ENCODE measurements at regions not wholly inside any gene's neighbourhood (a gene's known extent, or its start where the extent isn't known, plus 50 kb on each side); places are given as distances from the start of the nearest gene placed in this dataset.
A peak's percentile ranks its signal among the peaks of the same experiment; 100 is the strongest.

DNA sequence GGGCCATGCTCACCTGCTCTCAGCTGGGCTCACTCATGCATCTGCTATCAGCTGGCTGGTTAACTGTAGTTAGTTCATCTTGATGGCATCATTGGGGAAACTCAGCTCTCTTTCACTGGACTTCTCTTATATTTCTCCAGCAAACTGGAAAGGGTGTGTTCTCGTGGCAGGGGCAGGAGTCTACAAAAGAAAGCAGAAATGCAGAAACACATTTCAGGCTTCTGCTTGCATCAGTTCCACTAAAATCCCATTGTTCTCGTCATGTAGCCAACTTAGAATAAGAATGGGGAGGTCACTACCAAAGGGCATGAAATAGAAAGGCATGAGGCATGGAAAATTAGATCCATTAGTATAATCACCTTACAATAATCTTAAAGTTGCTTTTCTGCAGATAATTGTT, 207.3 kb downstream of the NRIP1 start:
- Histone ChIP-seq H3K4me3 (no peak overlapping the region), H3K79me2 (ENCODE audit: low read depth) (no peaks in the 10 kb centered on the region), H3F3A (ENCODE audit: low read depth) (no peaks in the 10 kb centered on the region), H4K20me1 (ENCODE audit: low read depth) (no peaks in the 10 kb centered on the region), H3K4me1 (no peaks in the 10 kb centered on the region), H3K9me3 (ENCODE audit: low read depth) (no peaks in the 10 kb centered on the region), H2AFZ (replicated peaks) (no peak overlapping the region), H3K36me3 (no peaks in the 10 kb centered on the region), H3K27me3 (no peaks in the 10 kb centered on the region), H3K9ac (no peak overlapping the region), H3K4me2 (peak overlapping the region; percentile 14), H3K27ac (no peak overlapping the region)
- Mint-ChIP-seq H3K9me3 (peaks cover 23% of the 10 kb centered on the region), H3K27me3 (ENCODE audit: insufficient read depth, low read depth) (no peaks in the 10 kb centered on the region), H3K27ac (no peak overlapping the region), H3K4me3 (no peak overlapping the region), H3K36me3 (peaks cover 8% of the 10 kb centered on the region), H3K4me1 (peaks cover 8% of the 10 kb centered on the region)
- TF ChIP-seq EZH2 (IDR thresholded peaks at IDR 0.05) (no peak), EZH2phosphoT487 (IDR thresholded peaks at IDR 0.05) (no peak)
- TF ChIP-seq, protein P1, sequence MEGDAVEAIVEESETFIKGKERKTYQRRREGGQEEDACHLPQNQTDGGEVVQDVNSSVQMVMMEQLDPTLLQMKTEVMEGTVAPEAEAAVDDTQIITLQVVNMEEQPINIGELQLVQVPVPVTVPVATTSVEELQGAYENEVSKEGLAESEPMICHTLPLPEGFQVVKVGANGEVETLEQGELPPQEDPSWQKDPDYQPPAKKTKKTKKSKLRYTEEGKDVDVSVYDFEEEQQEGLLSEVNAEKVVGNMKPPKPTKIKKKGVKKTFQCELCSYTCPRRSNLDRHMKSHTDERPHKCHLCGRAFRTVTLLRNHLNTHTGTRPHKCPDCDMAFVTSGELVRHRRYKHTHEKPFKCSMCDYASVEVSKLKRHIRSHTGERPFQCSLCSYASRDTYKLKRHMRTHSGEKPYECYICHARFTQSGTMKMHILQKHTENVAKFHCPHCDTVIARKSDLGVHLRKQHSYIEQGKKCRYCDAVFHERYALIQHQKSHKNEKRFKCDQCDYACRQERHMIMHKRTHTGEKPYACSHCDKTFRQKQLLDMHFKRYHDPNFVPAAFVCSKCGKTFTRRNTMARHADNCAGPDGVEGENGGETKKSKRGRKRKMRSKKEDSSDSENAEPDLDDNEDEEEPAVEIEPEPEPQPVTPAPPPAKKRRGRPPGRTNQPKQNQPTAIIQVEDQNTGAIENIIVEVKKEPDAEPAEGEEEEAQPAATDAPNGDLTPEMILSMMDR (IDR thresholded peaks at IDR 0.05): no peak
- peak; percentile 6 for DNase-seq (ENCODE audit: low spot score)

DNA sequence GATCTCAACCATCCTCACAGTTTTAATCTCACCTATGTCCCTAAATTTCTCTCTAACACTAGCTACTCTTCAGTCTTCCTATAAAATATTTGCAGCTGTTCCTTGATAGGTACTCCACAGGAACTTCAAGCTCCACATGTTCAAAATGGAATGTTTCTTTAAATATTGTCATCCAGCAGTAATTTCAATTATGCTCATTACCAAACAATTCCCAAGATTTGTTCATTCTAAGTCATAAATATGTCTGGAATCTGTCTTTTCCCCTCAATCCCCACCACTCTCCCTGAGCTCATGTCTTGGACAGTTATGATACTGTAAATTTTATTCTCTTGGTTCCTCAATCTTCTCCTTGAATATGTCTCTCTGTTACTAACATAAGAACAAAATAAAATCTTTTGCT, 214.4 kb downstream of the NRIP1 start:
- Histone ChIP-seq H4K20me1 (ENCODE audit: low read depth) (no peaks in the 10 kb centered on the region), H2AFZ (replicated peaks) (no peak overlapping the region), H3K36me3 (no peaks in the 10 kb centered on the region), H3K4me3 (no peak overlapping the region), H3K9me3 (ENCODE audit: low read depth) (no peaks in the 10 kb centered on the region), H3K4me1 (no peaks in the 10 kb centered on the region), H3F3A (ENCODE audit: low read depth) (no peaks in the 10 kb centered on the region), H3K27me3 (no peaks in the 10 kb centered on the region), H3K27ac (no peak overlapping the region), H3K9ac (no peak overlapping the region), H3K79me2 (ENCODE audit: low read depth) (no peaks in the 10 kb centered on the region), H3K4me2 (no peak overlapping the region)
- Mint-ChIP-seq H3K4me1 (no peaks in the 10 kb centered on the region), H3K27ac (no peak overlapping the region), H3K36me3 (peaks cover 1% of the 10 kb centered on the region), H3K4me3 (no peak overlapping the region), H3K27me3 (ENCODE audit: insufficient read depth, low read depth) (no peaks in the 10 kb centered on the region), H3K9me3 (peaks cover 12% of the 10 kb centered on the region)
- TF ChIP-seq EZH2 (IDR thresholded peaks at IDR 0.05): no peak
- TF ChIP-seq, protein P1 (IDR thresholded peaks at IDR 0.05): no peak
- no peak for TF ChIP-seq EZH2phosphoT487 (IDR thresholded peaks at IDR 0.05)
- DNase-seq (ENCODE audit: low spot score): no peak

DNA sequence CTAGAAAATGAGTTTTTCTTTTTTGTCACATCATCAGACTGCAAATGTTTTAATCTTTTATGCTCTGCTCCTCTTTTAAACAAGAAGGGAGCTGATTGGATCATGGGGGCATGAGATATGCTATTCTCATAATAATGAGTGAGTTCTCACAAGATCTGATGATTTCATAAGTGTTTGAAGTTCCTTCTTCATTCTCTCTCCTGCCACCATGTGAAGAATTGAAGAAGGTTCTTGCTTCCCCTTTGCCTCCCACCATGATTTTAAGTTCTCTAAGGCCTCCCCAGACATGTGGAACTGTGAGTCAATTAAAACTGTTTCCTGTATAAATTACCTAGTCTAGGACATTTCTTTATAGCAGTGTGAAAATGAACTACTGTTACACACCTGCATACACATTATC, 218.2 kb downstream of the NRIP1 start:
- no peaks in the 10 kb centered on the region for H3K36me3 ChIP-seq
- H3K36me3 Mint-ChIP-seq: peaks cover 7% of the 10 kb centered on the region
- H3K4me3 ChIP-seq: no peak overlapping the region
- H3K27me3 ChIP-seq: no peaks in the 10 kb centered on the region
- no peaks in the 10 kb centered on the region for H3K4me1 Mint-ChIP-seq
- no peak for DNase-seq (ENCODE audit: low spot score)
- H3K9me3 Mint-ChIP-seq: peaks cover 27% of the 10 kb centered on the region
- no peaks in the 10 kb centered on the region for H3K9me3 ChIP-seq (ENCODE audit: low read depth)
- H3K27me3 Mint-ChIP-seq (ENCODE audit: insufficient read depth, low read depth): no peaks in the 10 kb centered on the region
- no peak overlapping the region for H3K9ac ChIP-seq
- H3K4me2 ChIP-seq: no peak overlapping the region
- H3F3A ChIP-seq (ENCODE audit: low read depth): no peaks in the 10 kb centered on the region
- TF ChIP-seq EZH2 (IDR thresholded peaks at IDR 0.05) (no peak), EZH2phosphoT487 (IDR thresholded peaks at IDR 0.05) (no peak)
- TF ChIP-seq, protein P1 (IDR thresholded peaks at IDR 0.05): no peak
- H3K27ac Mint-ChIP-seq: no peak overlapping the region
- H2AFZ ChIP-seq (replicated peaks): no peak overlapping the region
- no peaks in the 10 kb centered on the region for H4K20me1 ChIP-seq (ENCODE audit: low read depth)
- H3K4me1 ChIP-seq: no peaks in the 10 kb centered on the region
- no peaks in the 10 kb centered on the region for H3K79me2 ChIP-seq (ENCODE audit: low read depth)
- H3K4me3 Mint-ChIP-seq: no peak overlapping the region
- H3K27ac ChIP-seq: no peak overlapping the region
